H9 (cell line): ENCODE measurements at regions not wholly inside any gene's neighbourhood (a gene's known extent, or its start where the extent isn't known, plus 50 kb on each side); places are given as distances from the start of the nearest gene placed in this dataset.

Experiments used
- DNase-seq: peaks from one replicate; pipeline ENCODE4 v3.0.0-alpha.2; 2017
- H2AFZ ChIP-seq: one replicate; pipeline ENCODE4 v1.6.1; 2013; ENCODE audit warnings: mild to moderate bottlenecking, low read length, control low read depth, moderate library complexity
- H2AK5ac ChIP-seq: 2 replicates; pipeline ENCODE4 v1.6.1; 2013; ENCODE audit warnings: low read length, control low read depth, mixed read lengths; ENCODE audit not compliant: insufficient read length
- H2BK120ac ChIP-seq: one replicate; pipeline ENCODE4 v1.6.1; 2013; ENCODE audit warnings: low read depth, mild to moderate bottlenecking, low read length, control low read depth, inconsistent platforms; ENCODE audit not compliant: poor library complexity, severe bottlenecking
- H2BK12ac ChIP-seq: 2 replicates; pipeline ENCODE4 v1.6.1; 2013; ENCODE audit warnings: low read length, control low read depth, mixed read lengths, low read depth; ENCODE audit not compliant: insufficient read length
- H2BK15ac ChIP-seq: 2 replicates; pipeline ENCODE4 v1.6.1; 2013; ENCODE audit warnings: low read depth, low read length, control low read depth
- H2BK20ac ChIP-seq: one replicate; pipeline ENCODE4 v1.6.1; 2013; ENCODE audit warnings: low read depth, mild to moderate bottlenecking, low read length, control low read depth, inconsistent platforms; ENCODE audit not compliant: poor library complexity, severe bottlenecking
- H2BK5ac ChIP-seq: 2 replicates; pipeline ENCODE4 v1.6.1; 2013; ENCODE audit warnings: low read length, control low read depth, mixed read lengths; ENCODE audit not compliant: insufficient read length
- H3K14ac ChIP-seq: 2 replicates; pipeline ENCODE4 v1.6.1; 2013; ENCODE audit warnings: low read length, control low read depth; ENCODE audit not compliant: insufficient read depth
- H3K18ac ChIP-seq: 2 replicates; pipeline ENCODE4 v1.6.1; 2013; ENCODE audit warnings: low read depth, mild to moderate bottlenecking, mixed read lengths, low read length, control low read depth; ENCODE audit not compliant: insufficient read length
- H3K23ac ChIP-seq: 2 replicates; pipeline ENCODE4 v1.6.1; 2013; ENCODE audit warnings: low read length, control low read depth, mixed read lengths, low read depth; ENCODE audit not compliant: insufficient read length
- H3K23me2 ChIP-seq: 2 replicates; pipeline ENCODE4 v1.6.1; 2013; ENCODE audit warnings: low read depth, mild to moderate bottlenecking, mixed read lengths, low read length, control low read depth; ENCODE audit not compliant: insufficient read length, poor library complexity, severe bottlenecking
- H3K27ac ChIP-seq: 2 replicates; pipeline ENCODE4 v1.5.1; 2013; ENCODE audit warnings: low read length, control low read depth, mixed read lengths, low read depth; ENCODE audit not compliant: insufficient read length
- H3K27me3 ChIP-seq: 2 replicates; pipeline ENCODE4 v1.6.1; 2013; ENCODE audit warnings: low read length, control low read depth, inconsistent platforms; ENCODE audit not compliant: insufficient read depth
- H3K4ac ChIP-seq: 2 replicates; pipeline ENCODE4 v1.6.1; 2013; ENCODE audit warnings: low read depth, mild to moderate bottlenecking, control low read depth, inconsistent platforms, low read length, moderate library complexity
- H3K4me1 ChIP-seq: 2 replicates; pipeline ENCODE4 v1.6.1; 2013; ENCODE audit warnings: low read length, control low read depth, inconsistent platforms; ENCODE audit not compliant: insufficient read depth
- H3K4me2 ChIP-seq: 2 replicates; pipeline ENCODE4 v1.6.1; 2013; ENCODE audit warnings: low read length, control low read depth, mixed read lengths; ENCODE audit not compliant: insufficient read length, insufficient read depth
- H3K56ac ChIP-seq: 2 replicates; pipeline ENCODE4 v1.6.1; 2013; ENCODE audit warnings: low read depth, mild to moderate bottlenecking, mixed read lengths, low read length, control low read depth; ENCODE audit not compliant: insufficient read length
- H3K79me1 ChIP-seq: 2 replicates; pipeline ENCODE4 v1.6.1; 2013; ENCODE audit warnings: low read depth, mild to moderate bottlenecking, moderate library complexity, low read length, control low read depth, inconsistent platforms; ENCODE audit not compliant: insufficient read depth, poor library complexity, severe bottlenecking
- H3K79me2 ChIP-seq: 2 replicates; pipeline ENCODE4 v1.6.1; 2013; ENCODE audit warnings: low read length, control low read depth, inconsistent platforms; ENCODE audit not compliant: insufficient read depth
- H3K9ac ChIP-seq: 2 replicates; pipeline ENCODE4 v1.6.1; 2013; ENCODE audit warnings: low read length, control low read depth, mixed read lengths; ENCODE audit not compliant: insufficient read length; ENCODE audit errors: extremely low read depth
- H3K9me3 ChIP-seq: one replicate; pipeline ENCODE4 v1.6.1; 2013; ENCODE audit warnings: low read depth, low read length, inconsistent platforms; ENCODE audit not compliant: control insufficient read depth
- H3T11ph ChIP-seq: one replicate; pipeline ENCODE4 v1.6.1; 2013; ENCODE audit warnings: mild to moderate bottlenecking, low read length, control low read depth, inconsistent platforms
- H4K20me1 ChIP-seq: one replicate; pipeline ENCODE4 v1.6.1; 2013; ENCODE audit not compliant: control insufficient read depth, insufficient read length, insufficient read depth
- H4K5ac ChIP-seq: 2 replicates; pipeline ENCODE4 v1.6.1; 2013; ENCODE audit warnings: low read depth, mild to moderate bottlenecking, mixed read lengths, low read length, control low read depth; ENCODE audit not compliant: insufficient read length
- H4K8ac ChIP-seq: replicated peaks from 2 replicates; pipeline ENCODE4 v1.6.1; 2013; ENCODE audit warnings: low read length, control low read depth, mixed read lengths, low read depth; ENCODE audit not compliant: insufficient read length
- H4K91ac ChIP-seq: 2 replicates; pipeline ENCODE4 v1.6.1; 2013; ENCODE audit warnings: low read depth, mild to moderate bottlenecking, moderate library complexity, mixed read lengths, low read length, control low read depth; ENCODE audit not compliant: insufficient read length
- H3K27ac Mint-ChIP-seq, 3 experiments: 2 replicates in 2 of 3; 3 replicates in 1 of 3; pipeline ENCODE4 v1.8.0; 2020 to 2021; ENCODE audit warnings: mixed read lengths in 3 of 3, mild to moderate bottlenecking in 1 of 3, moderate library complexity in 1 of 3
- H3K27me3 Mint-ChIP-seq: 2 replicates; pipeline ENCODE4 v1.8.0; 2021; ENCODE audit warnings: low read depth, mild to moderate bottlenecking, moderate library complexity, mixed read lengths
- H3K36me3 Mint-ChIP-seq, 3 experiments: 2 replicates in 2 of 3; 3 replicates in 1 of 3; pipeline ENCODE4 v1.8.0; 2020 to 2021; ENCODE audit warnings: low read depth in 3 of 3, mixed read lengths in 3 of 3; ENCODE audit not compliant: insufficient read depth in 1 of 3
- H3K4me1 Mint-ChIP-seq, 2 experiments: 2 replicates each; pipeline ENCODE4 v1.8.0; 2020; ENCODE audit warnings: mixed read lengths in 2 of 2
- H3K4me3 Mint-ChIP-seq, 2 experiments: 2 replicates in 1 of 2; 3 replicates in 1 of 2; pipeline ENCODE4 v1.8.0; 2020 to 2021; ENCODE audit warnings: mild to moderate bottlenecking in 2 of 2, mixed read lengths in 2 of 2, moderate library complexity in 1 of 2
- H3K9me3 Mint-ChIP-seq, 2 experiments: 2 replicates in 1 of 2; 3 replicates in 1 of 2; pipeline ENCODE4 v1.8.0; 2020; ENCODE audit warnings: mild to moderate bottlenecking in 2 of 2, mixed read lengths in 2 of 2, moderate library complexity in 1 of 2
- WGBS: extraction: QIAGEN DNeasy Blood & Tissue Kit; methylation state at CpG from one replicate; pipeline ENCODE4 v1.1.7; 2013; ENCODE audit warnings: missing lambda C conversion rate, low lambda C conversion rate, mixed read lengths; ENCODE audit not compliant: insufficient read length; ENCODE audit errors: extremely low coverage; 5-methylcytosine and 5-hydroxymethylcytosine counted together
- TF ChIP-seq, protein P1 (sequence below): fragments of 200-600 bp; sonication (generic); conservative IDR thresholded peaks from 3 replicates; pipeline ENCODE4 v1.8.0; 2021; ENCODE audit warnings: antibody characterized with exemption, mild to moderate bottlenecking

DNA sequence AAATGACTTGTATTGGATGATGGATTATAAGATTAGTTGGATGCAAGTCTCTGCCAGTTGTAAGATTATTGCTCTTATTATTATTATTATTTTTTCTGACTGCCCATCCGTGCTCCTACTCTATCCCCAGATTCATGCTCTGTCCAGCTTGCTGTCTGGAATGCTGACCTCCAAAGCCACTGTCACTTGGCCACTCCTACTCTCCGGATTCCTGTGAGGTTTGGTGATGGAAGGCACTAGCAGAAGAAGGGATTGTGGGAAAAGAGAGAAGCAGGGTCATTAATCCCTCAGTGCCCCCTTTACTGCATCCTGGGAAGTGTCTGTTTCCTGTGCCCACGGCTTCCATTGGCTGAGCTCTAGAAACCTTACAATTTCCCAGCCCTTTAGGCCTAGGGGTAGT, 76.3 kb upstream of the IL12B start:
- H3K36me3 Mint-ChIP-seq: no peaks in the 10 kb centered on the region
- H3K27ac Mint-ChIP-seq: no peak overlapping the region
- Histone ChIP-seq H2AFZ (no peak overlapping the region), H3K27ac (no peak overlapping the region), H2BK12ac (no peak overlapping the region), H3T11ph (no peak overlapping the region), H4K8ac (no peak overlapping the region), H3K14ac (no peak overlapping the region), H2BK15ac (no peak overlapping the region), H4K5ac (no peak overlapping the region), H2BK20ac (no peak overlapping the region), H3K56ac (no peak overlapping the region), H3K27me3 (no peaks in the 10 kb centered on the region), H4K20me1 (no peaks in the 10 kb centered on the region), H3K18ac (no peak overlapping the region), H3K79me2 (no peaks in the 10 kb centered on the region), H3K4ac (no peak overlapping the region), H2BK5ac (no peak overlapping the region), H3K4me1 (no peaks in the 10 kb centered on the region; the same call in 1 of the 2 replicates), H4K91ac (no peak overlapping the region), H3K23ac (no peak overlapping the region), H3K79me1 (no peaks in the 10 kb centered on the region), H3K4me2 (no peak overlapping the region), H3K9ac (no peak overlapping the region), H2BK120ac (no peak overlapping the region), H3K23me2 (no peaks in the 10 kb centered on the region), H3K9me3 (no peaks in the 10 kb centered on the region), H2AK5ac (no peak overlapping the region)
- TF ChIP-seq, protein P1, sequence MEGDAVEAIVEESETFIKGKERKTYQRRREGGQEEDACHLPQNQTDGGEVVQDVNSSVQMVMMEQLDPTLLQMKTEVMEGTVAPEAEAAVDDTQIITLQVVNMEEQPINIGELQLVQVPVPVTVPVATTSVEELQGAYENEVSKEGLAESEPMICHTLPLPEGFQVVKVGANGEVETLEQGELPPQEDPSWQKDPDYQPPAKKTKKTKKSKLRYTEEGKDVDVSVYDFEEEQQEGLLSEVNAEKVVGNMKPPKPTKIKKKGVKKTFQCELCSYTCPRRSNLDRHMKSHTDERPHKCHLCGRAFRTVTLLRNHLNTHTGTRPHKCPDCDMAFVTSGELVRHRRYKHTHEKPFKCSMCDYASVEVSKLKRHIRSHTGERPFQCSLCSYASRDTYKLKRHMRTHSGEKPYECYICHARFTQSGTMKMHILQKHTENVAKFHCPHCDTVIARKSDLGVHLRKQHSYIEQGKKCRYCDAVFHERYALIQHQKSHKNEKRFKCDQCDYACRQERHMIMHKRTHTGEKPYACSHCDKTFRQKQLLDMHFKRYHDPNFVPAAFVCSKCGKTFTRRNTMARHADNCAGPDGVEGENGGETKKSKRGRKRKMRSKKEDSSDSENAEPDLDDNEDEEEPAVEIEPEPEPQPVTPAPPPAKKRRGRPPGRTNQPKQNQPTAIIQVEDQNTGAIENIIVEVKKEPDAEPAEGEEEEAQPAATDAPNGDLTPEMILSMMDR: no peak
- peaks cover 4 to 6% of the 10 kb centered on the region in 2 experiments; a peak in 3 of 4 replicates for H3K4me1 Mint-ChIP-seq
- no CpG with 5 or more reads among the region's 3 CpGs for WGBS
- peaks cover 2% of the 10 kb centered on the region; the same call in 1 of the 2 replicates for H3K27me3 Mint-ChIP-seq
- no peak for DNase-seq
- no peak overlapping the region for H3K4me3 Mint-ChIP-seq
- no peaks in the 10 kb centered on the region for H3K9me3 Mint-ChIP-seq
